BJ (cell line): ENCODE measurements at regions not wholly inside any gene's neighbourhood (a gene's known extent, or its start where the extent isn't known, plus 50 kb on each side); places are given as distances from the start of the nearest gene placed in this dataset.

ENCODE experiments used
- CTCF ChIA-PET: fragments of 350-600 bp; formaldehyde crosslinking; extraction: SDS; loops from one replicate; lab custom pipeline; 2021; ENCODE audit warnings: antibody characterized with exemption, inconsistent platforms; lab: Yijun Ruan, JAX
- POLR2A ChIA-PET: fragments of 300-600 bp; sonication (Branson Sonifier 250); formaldehyde crosslinking; extraction: SDS; loops from one replicate; lab custom pipeline; 2021; ENCODE audit warnings: antibody characterized with exemption; lab: Charles Lee
- DNase-seq: peaks from one replicate; pipeline ENCODE4 v3.0.0-alpha.2; 2011; ENCODE audit warnings: low read depth
- H3K27me3 ChIP-seq: 2 replicates; pipeline ENCODE4 v1.6.0; 2011; ENCODE audit warnings: low read length; ENCODE audit not compliant: control insufficient read depth, insufficient read depth
- H3K36me3 ChIP-seq: 2 replicates; pipeline ENCODE4 v1.5.1; 2011; ENCODE audit warnings: low read length; ENCODE audit not compliant: control insufficient read depth, insufficient read depth
- H3K4me3 ChIP-seq: 2 replicates; pipeline ENCODE4 v1.5.1; 2011; ENCODE audit warnings: low read depth, mild to moderate bottlenecking, control low read depth, low read length
- CTCF ChIP-seq: IDR thresholded peaks from 2 replicates; pipeline ENCODE4 v1.5.1; 2011; ENCODE audit warnings: low read depth, mild to moderate bottlenecking, control low read depth, inconsistent platforms, low read length, moderate library complexity; ENCODE audit not compliant: insufficient read depth

GRCh38 chr4:141447761-141448160, 188.6 kb upstream of the IL15 start:
- POLR2A ChIA-PET = no interaction called here
- Histone ChIP-seq H3K4me3 (no peak overlapping the region), H3K36me3 (no peaks in the 10 kb centered on the region), H3K27me3 (no peaks in the 10 kb centered on the region)
- DNase-seq = no peak
- CTCF ChIA-PET = interaction anchor here (1.1 kb wide), 1 partner anchor 11 kb away, joined by 3 read pairs; no protein-coding TSS in a partner anchor
- TF ChIP-seq CTCF = no peak

GRCh38 chr4:141448490-141448889, 187.9 kb upstream of the IL15 start:
- H3K36me3 ChIP-seq = no peaks in the 10 kb centered on the region
- CTCF ChIA-PET = interaction anchor here (1.1 kb wide), 1 partner anchor 11 kb away, joined by 3 read pairs; no protein-coding TSS in a partner anchor
- no peak overlapping the region for H3K4me3 ChIP-seq
- H3K27me3 ChIP-seq = no peaks in the 10 kb centered on the region
- POLR2A ChIA-PET = no interaction called here
- TF ChIP-seq CTCF = no peak
- DNase-seq = no peak

GRCh38 chr4:141449927-141450326, 186.5 kb upstream of the IL15 start:
- Histone ChIP-seq H3K27me3 (no peaks in the 10 kb centered on the region), H3K4me3 (no peak overlapping the region), H3K36me3 (no peaks in the 10 kb centered on the region)
- TF ChIP-seq CTCF = no peak
- CTCF ChIA-PET = interaction anchor here (0.9 kb wide), 1 partner anchor 104 kb away, joined by 3 read pairs; no protein-coding TSS in a partner anchor
- DNase-seq = no peak
- POLR2A ChIA-PET = no interaction called here

GRCh38 chr4:141455651-141456050, 180.7 kb upstream of the IL15 start:
- H3K36me3 ChIP-seq = no peaks in the 10 kb centered on the region
- DNase-seq = no peak
- CTCF ChIA-PET = interaction anchor here (0.6 kb wide), 1 partner anchor 9 kb away, joined by 3 read pairs; no protein-coding TSS in a partner anchor
- H3K27me3 ChIP-seq = no peaks in the 10 kb centered on the region
- POLR2A ChIA-PET = no interaction called here
- TF ChIP-seq CTCF = no peak
- H3K4me3 ChIP-seq = no peak overlapping the region

GRCh38 chr4:141457653-141458052, 178.7 kb upstream of the IL15 start:
- CTCF ChIA-PET = interaction anchor here (1.2 kb wide), 1 partner anchor 27 kb away, joined by 4 read pairs; no protein-coding TSS in a partner anchor
- DNase-seq = no peak

More at GRCh38 chr4:141457653-141458052, 178.7 kb upstream of the IL15 start:
- no peak for TF ChIP-seq CTCF
- no peaks in the 10 kb centered on the region for H3K27me3 ChIP-seq
- no peaks in the 10 kb centered on the region for H3K36me3 ChIP-seq
- POLR2A ChIA-PET = interaction anchor here (0.7 kb wide), 1 partner anchor 25 kb away, joined by 3 read pairs; no protein-coding TSS in a partner anchor
- H3K4me3 ChIP-seq = no peak overlapping the region
